Loucy (cell line): ENCODE measurements at regions not wholly inside any gene's neighbourhood (a gene's known extent, or its start where the extent isn't known, plus 50 kb on each side); places are given as distances from the start of the nearest gene placed in this dataset.

Source experiments
- H2AFZ ChIP-seq: fragments of 200-600 bp; sonication (generic); 2 replicates; pipeline ENCODE4 v1.6.0; 2016; ENCODE audit warnings: antibody characterized with exemption, mild to moderate bottlenecking, low read length, moderate library complexity
- H3F3A ChIP-seq: fragments of 200-600 bp; 2 replicates; pipeline ENCODE4 v1.6.0; 2016; ENCODE audit warnings: antibody characterized with exemption, low read depth, mild to moderate bottlenecking
- H3K27me3 ChIP-seq: fragments of 200-600 bp; sonication (generic); 2 replicates; pipeline ENCODE4 v1.6.1; 2014; ENCODE audit warnings: low read length, mild to moderate bottlenecking; ENCODE audit not compliant: insufficient read depth, poor library complexity, severe bottlenecking
- H3K36me3 ChIP-seq: fragments of 200-600 bp; sonication (generic); 2 replicates; pipeline ENCODE4 v1.6.1; 2016; ENCODE audit warnings: low read length; ENCODE audit not compliant: insufficient read depth
- H3K4me1 ChIP-seq: fragments of 200-600 bp; sonication (generic); 2 replicates; pipeline ENCODE4 v1.5.1; 2014; ENCODE audit warnings: low read length, mild to moderate bottlenecking; ENCODE audit not compliant: insufficient read depth, poor library complexity, severe bottlenecking
- H3K4me2 ChIP-seq: fragments of 200-600 bp; sonication (generic); 2 replicates; pipeline ENCODE4 v1.6.0; 2014; ENCODE audit warnings: antibody characterized with exemption, low read length, low read depth, mild to moderate bottlenecking; ENCODE audit not compliant: poor library complexity, severe bottlenecking
- H3K4me3 ChIP-seq: fragments of 200-600 bp; sonication (generic); 2 replicates; pipeline ENCODE4 v1.5.1; 2014; ENCODE audit warnings: low read length, mild to moderate bottlenecking, mixed read lengths; ENCODE audit not compliant: poor library complexity, severe bottlenecking
- H3K79me2 ChIP-seq: fragments of 200-600 bp; sonication (generic); 2 replicates; pipeline ENCODE4 v1.6.1; 2014; ENCODE audit warnings: low read length; ENCODE audit not compliant: insufficient read depth
- H3K9ac ChIP-seq: fragments of 200-600 bp; sonication (generic); 2 replicates; pipeline ENCODE4 v1.6.0; 2014; ENCODE audit warnings: mild to moderate bottlenecking, low read depth, low read length, moderate library complexity; ENCODE audit not compliant: poor library complexity, severe bottlenecking
- H3K9me2 ChIP-seq: fragments of 200-600 bp; sonication (generic); replicated peaks from 2 replicates; pipeline ENCODE4 v1.6.1; 2016; ENCODE audit warnings: low read depth, low read length, mixed read lengths
- H3K9me3 ChIP-seq: fragments of 200-600 bp; sonication (generic); 2 replicates; pipeline ENCODE4 v1.6.1; 2014; ENCODE audit warnings: mild to moderate bottlenecking, antibody characterized with exemption, low read length, low read depth; ENCODE audit not compliant: insufficient read depth
- H4K20me1 ChIP-seq: fragments of 200-600 bp; sonication (generic); 2 replicates; pipeline ENCODE4 v1.6.0; 2014; ENCODE audit warnings: antibody characterized with exemption, low read length, mild to moderate bottlenecking; ENCODE audit not compliant: insufficient read depth, poor library complexity, severe bottlenecking
- EZH2phosphoT487 ChIP-seq: fragments of 200-600 bp; IDR thresholded peaks from 2 replicates; pipeline ENCODE4 v1.6.1; 2018; ENCODE audit warnings: antibody characterized with exemption, mild to moderate bottlenecking, moderate library complexity, borderline replicate concordance
- TF ChIP-seq, protein P1 (sequence below): fragments of 200-600 bp; sonication (generic); conservative IDR thresholded peaks from 2 replicates; pipeline ENCODE4 v1.5.1; 2014; ENCODE audit warnings: mild to moderate bottlenecking, antibody characterized with exemption, low read length

GRCh38 chr9:87096506-87096905 is 149.2 kb upstream of the GAS1 start:
- no peak overlapping the region for H3K4me3 ChIP-seq

DNA sequence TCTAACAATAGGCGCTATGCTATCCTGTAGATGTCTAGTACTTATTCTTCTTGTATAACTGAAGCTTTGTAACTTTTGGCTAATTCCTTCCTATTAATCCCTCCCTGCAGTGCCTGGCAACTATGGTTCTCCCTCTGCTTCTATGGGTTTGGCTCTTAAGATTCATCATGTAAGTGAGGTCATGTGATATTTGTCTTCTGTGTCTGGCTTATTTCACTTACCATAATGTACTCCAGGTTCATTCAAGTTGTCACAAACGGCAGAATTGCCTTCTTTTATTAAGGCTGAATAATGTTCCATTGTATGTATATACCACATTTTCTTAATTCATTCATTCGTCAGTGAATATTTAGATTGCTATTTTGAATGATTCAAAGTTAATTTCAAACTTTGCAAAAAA is 149.9 kb upstream of the GAS1 start:
- no peaks in the 10 kb centered on the region for H3K79me2 ChIP-seq
- TF ChIP-seq, protein P1, sequence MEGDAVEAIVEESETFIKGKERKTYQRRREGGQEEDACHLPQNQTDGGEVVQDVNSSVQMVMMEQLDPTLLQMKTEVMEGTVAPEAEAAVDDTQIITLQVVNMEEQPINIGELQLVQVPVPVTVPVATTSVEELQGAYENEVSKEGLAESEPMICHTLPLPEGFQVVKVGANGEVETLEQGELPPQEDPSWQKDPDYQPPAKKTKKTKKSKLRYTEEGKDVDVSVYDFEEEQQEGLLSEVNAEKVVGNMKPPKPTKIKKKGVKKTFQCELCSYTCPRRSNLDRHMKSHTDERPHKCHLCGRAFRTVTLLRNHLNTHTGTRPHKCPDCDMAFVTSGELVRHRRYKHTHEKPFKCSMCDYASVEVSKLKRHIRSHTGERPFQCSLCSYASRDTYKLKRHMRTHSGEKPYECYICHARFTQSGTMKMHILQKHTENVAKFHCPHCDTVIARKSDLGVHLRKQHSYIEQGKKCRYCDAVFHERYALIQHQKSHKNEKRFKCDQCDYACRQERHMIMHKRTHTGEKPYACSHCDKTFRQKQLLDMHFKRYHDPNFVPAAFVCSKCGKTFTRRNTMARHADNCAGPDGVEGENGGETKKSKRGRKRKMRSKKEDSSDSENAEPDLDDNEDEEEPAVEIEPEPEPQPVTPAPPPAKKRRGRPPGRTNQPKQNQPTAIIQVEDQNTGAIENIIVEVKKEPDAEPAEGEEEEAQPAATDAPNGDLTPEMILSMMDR = no peak
- no peak for TF ChIP-seq EZH2phosphoT487
- H3K27me3 ChIP-seq = no peaks in the 10 kb centered on the region
- H3K9me2 ChIP-seq = no peaks in the 10 kb centered on the region
- no peaks in the 10 kb centered on the region for H3K36me3 ChIP-seq
- no peaks in the 10 kb centered on the region for H3K4me1 ChIP-seq
- H4K20me1 ChIP-seq = no peaks in the 10 kb centered on the region
- no peak overlapping the region for H3K9ac ChIP-seq
- H3K4me2 ChIP-seq = no peak overlapping the region
- H3K9me3 ChIP-seq = no peaks in the 10 kb centered on the region; the same call in 1 of the 2 replicates
- no peak overlapping the region for H3K4me3 ChIP-seq
- H3F3A ChIP-seq = no peaks in the 10 kb centered on the region
- no peak overlapping the region for H2AFZ ChIP-seq

More at GRCh38 chr9:87096506-87096905, 149.2 kb upstream of the GAS1 start:
- Histone ChIP-seq H2AFZ (no peak overlapping the region), H3K4me1 (no peaks in the 10 kb centered on the region), H3K79me2 (no peaks in the 10 kb centered on the region), H3K4me2 (no peak overlapping the region), H4K20me1 (no peaks in the 10 kb centered on the region), H3K36me3 (no peaks in the 10 kb centered on the region), H3K27me3 (no peaks in the 10 kb centered on the region), H3K9ac (no peak overlapping the region), H3K9me3 (no peaks in the 10 kb centered on the region; the same call in 1 of the 2 replicates), H3K9me2 (no peaks in the 10 kb centered on the region), H3F3A (no peaks in the 10 kb centered on the region)
- no peak for TF ChIP-seq EZH2phosphoT487
- TF ChIP-seq, protein P1 = no peak

DNA sequence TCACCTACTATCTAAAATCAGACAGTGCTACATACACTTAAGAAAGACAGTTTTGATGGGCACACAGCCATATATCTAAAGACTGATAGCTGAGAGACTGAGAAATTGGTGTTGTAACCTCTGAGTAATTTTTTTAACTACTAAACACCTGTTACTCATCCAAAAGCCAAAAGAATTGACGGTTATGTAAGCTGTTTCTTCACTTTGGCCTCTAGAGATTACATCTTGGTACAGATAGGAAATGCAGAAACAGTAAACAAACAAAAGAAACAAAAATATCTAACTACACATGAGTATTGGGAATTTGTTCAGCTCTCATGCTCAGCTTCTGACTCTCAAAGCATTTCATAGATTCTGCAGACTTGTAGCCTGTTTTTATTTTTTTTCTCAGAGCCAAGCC is 152.1 kb upstream of the GAS1 start:
- Histone ChIP-seq H3K4me1 (no peaks in the 10 kb centered on the region), H3F3A (no peaks in the 10 kb centered on the region), H3K9ac (no peak overlapping the region), H3K27me3 (no peaks in the 10 kb centered on the region), H4K20me1 (no peaks in the 10 kb centered on the region), H3K4me2 (no peak overlapping the region), H3K9me2 (no peaks in the 10 kb centered on the region), H2AFZ (no peak overlapping the region), H3K79me2 (no peaks in the 10 kb centered on the region), H3K36me3 (no peaks in the 10 kb centered on the region), H3K4me3 (no peak overlapping the region), H3K9me3 (no peaks in the 10 kb centered on the region; the same call in 1 of the 2 replicates)
- TF ChIP-seq, protein P1 = no peak
- TF ChIP-seq EZH2phosphoT487 = no peak
